ENCODE measurements at regions not wholly inside any gene's neighbourhood (a gene's known extent, or its start where the extent isn't known, plus 50 kb on each side); places are given as distances from the start of the nearest gene placed in this dataset.

DNA sequence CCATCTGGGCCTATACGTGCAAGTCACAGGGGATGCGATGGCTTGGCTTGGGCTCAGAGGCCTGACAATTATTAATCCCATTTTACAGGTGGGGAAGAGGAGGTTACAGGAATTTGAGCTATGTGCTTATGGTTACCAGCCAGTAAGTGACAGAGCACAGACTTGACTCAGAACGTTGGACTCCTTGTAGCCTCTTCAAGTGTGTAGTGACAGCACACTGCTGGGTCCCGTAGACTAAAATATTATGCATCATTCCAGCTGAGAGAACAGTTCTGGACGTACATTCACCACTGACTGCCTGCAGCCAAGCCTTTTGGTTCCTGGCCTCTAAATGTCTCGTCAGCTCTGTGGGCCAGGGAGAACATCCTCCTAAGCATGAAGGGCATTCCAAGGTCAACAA, 314.5 kb downstream of the GPAT3 start:
- ATAC-seq, result no peak

DNA sequence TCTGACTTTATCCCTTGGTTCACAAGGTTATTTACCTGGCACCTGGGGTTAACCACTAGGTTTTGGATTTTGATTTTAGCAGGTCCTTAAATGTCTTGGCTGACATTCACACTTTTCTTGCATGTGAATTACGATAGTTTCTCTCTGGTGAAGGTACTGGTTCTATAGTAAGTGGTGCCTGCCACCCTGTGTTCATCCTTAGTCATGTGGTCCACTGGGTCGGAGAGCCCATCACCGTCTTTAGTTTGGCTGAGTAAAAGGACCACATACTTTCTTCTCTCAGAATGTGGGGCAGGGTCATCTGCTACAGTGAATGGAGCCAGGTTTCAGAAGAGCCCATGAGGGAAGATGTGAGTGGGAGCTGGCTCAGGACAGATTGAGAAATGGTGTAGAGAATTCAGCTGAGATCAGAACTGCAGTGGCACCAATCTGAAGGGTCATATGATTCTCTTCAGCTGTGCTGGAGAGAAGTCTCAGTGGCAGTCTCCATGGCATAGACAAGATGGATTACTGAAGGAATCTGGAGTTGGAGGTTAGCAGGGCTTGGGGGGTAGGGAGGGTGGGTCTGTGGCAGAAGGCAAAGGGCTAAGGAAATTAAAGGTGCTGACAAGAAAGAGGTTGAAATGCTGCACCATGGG, 310.4 kb downstream of the GPAT3 start:
- no peak for ATAC-seq

GRCh38 chr4:83839615-83840014, 303.7 kb downstream of the GPAT3 start:
- no peak for ATAC-seq

GRCh38 chr4:83837614-83838308, 301.9 kb downstream of the GPAT3 start:
- no peak for ATAC-seq

DNA sequence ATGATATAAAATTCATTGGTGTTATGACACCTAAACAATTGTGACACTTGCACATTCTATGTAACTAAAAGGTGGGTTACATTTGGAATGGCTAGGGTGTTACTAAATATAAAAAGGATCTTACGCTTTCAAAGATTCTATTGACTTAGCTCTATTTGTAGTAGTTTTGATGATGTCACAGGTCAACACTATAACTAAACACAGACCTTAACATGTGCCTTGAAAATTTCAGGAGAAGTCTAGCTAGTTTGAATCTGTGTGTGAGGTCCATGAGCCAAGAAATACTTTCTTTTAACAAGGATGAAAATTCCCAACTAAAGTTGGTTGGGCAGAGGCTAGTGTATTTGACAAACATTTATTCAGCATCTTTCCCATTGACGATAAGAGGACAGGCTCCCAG, 298.0 kb downstream of the GPAT3 start:
- no peak for ATAC-seq

- ATAC-seq, result no peak
These were observed 296.4 kb downstream of the GPAT3 start for GRCh38 chr4:83832110-83832825.

DNA sequence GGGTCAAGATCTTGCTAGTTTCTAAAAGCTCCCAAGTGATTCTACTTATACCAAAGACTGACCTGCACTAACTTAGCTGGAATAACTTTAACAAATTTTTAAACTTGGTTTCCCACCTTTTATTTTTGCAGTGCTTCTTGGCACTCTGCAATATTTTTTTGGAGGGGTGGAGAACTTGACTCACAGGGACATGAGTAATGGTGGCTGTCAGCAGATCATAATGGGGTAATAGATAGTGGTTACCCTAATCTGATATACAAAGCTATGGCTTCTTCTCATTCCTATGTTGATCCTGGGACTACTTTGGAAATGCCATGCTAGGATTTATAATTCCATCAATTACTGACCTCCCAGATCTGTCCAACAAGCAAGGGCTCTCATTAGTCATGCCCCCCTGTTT, 295.7 kb downstream of the GPAT3 start:
- no peak for ATAC-seq

GRCh38 chr4:83830138-83830888, 294.4 kb downstream of the GPAT3 start:
- ATAC-seq, result no peak

GRCh38 chr4:83828601-83829000, 292.7 kb downstream of the GPAT3 start:
- no peak for ATAC-seq

DNA sequence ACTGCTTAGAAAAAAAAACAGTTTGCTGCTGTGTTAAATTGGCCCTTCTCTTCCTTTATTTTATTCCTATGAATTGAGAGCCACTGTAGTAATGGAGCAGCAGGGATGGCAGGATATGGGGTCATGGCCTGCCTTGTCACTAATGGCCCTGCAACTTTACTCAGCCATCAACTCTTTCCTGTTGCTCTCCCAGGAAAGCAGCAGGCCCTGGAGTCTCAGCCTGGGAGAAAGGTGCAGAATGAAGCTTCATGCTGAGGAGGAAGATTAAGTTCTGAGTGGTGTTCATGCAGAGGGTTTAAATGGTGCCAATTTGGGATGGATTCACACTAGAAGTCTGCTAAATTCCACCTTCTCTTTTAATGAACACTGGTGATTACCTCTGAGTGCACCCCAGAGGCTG, 285.6 kb downstream of the GPAT3 start:
- no peak for ATAC-seq

DNA sequence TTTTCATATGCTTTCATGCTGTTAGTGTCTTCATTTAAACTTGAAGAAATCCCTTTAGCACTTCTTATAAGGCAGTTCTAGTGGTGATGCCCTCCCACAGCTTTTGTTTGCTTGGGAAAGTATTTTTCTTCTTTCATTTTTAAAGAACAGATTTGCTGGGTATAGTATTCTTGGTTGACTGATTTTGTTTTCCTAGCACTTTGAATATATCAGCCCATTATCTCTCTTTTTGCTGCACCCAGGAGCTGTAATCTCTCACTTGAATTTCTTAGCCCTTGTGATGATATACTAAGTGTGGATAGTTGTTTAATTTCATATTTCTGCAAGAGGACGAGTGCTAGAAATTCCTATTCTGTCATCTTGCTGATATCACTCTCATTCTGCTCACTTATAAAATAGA, 283.7 kb downstream of the GPAT3 start:
- no peak for ATAC-seq

GRCh38 chr4:83810428-83810827, 274.5 kb downstream of the GPAT3 start:
- ATAC-seq, result no peak

GRCh38 chr4:83809581-83809980, 273.7 kb downstream of the GPAT3 start:
- ATAC-seq, result no peak

GRCh38 chr4:83793481-83793880, 257.6 kb downstream of the GPAT3 start:
- no peak for ATAC-seq

- ATAC-seq, result no peak
These were observed 250.0 kb downstream of the GPAT3 start for GRCh38 chr4:83785891-83786290.

DNA sequence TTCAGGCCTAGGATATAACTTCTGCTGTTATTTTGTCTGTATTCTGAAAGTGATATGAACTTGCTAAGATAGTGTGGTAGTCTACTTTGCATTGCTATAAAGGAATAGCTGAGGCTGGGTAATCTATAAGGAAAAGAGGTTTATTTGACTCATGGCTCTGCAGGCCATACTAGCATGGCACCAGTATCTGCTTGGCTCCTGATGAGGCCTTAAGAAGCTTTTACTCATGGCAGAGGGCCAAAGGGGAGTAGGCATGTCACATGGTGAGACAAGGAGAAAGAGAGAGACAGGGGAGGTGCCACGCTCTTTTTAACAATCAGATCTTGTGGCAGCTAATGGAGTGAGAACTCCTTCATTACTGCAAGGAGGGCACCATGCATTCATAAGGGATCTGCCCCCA, 247.3 kb downstream of the GPAT3 start:
- ATAC-seq, result no peak

- no peak for ATAC-seq
These were observed 246.7 kb downstream of the GPAT3 start for GRCh38 chr4:83782591-83782990.

DNA sequence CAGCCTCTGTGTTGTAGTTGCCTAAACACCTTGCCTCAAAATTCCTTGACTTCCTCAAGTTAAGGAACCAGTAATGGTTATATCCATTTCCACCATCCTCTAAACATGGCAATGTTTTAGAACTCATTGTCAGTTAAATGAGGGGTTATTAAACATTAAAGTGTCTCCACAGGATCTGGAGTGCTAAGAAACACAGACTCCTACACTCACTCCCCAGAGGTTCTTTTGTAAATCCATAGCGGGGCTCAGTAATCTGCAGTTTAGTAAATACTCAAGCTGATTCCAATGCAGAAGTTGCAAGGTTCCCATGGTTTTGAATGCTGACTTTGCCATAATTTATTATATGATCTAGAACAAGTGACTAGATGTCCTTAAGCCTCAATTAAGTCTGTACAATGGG, 245.5 kb downstream of the GPAT3 start:
- ATAC-seq, result no peak

DNA sequence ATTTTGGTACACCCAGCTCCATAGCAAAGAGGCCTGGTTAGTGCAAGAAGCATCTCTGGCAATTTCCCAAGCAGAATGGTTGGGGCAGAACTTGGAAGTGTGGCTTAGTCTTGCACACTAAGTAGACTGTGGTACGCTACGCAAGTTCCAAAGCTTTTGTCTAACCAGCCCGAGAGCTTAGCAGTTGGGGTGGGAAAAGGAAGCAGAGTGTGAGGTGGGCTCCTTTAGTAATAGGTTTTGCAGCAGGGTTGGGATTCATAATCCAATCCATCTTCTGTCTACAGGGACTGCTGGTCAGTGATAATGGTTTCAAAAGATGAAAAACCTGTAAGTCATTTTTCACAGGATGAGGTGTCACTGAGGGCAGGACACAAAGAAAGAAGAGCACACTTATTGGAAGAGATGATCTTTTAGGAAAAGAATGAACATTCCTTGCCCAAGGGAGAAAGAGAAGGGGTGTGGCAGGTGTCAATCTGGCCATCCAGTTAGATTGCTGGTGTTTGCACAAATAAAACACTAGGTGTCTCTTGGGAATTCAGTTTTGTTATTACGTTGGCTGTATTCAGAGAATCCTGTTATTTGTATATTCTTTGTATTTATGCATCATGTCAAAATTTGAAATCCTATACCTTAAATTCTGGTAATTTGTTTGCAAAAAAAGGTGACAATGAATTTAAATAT, 244.3 kb downstream of the GPAT3 start:
- no peak for ATAC-seq

GRCh38 chr4:83779103-83780052, 243.5 kb downstream of the GPAT3 start:
- ATAC-seq, result no peak

- no peak for ATAC-seq
These were observed 236.8 kb downstream of the GPAT3 start for GRCh38 chr4:83772685-83773084.
